ENCODE measurements at regions not wholly inside any gene's neighbourhood (a gene's known extent, or its start where the extent isn't known, plus 50 kb on each side); places are given as distances from the start of the nearest gene placed in this dataset.

DNA sequence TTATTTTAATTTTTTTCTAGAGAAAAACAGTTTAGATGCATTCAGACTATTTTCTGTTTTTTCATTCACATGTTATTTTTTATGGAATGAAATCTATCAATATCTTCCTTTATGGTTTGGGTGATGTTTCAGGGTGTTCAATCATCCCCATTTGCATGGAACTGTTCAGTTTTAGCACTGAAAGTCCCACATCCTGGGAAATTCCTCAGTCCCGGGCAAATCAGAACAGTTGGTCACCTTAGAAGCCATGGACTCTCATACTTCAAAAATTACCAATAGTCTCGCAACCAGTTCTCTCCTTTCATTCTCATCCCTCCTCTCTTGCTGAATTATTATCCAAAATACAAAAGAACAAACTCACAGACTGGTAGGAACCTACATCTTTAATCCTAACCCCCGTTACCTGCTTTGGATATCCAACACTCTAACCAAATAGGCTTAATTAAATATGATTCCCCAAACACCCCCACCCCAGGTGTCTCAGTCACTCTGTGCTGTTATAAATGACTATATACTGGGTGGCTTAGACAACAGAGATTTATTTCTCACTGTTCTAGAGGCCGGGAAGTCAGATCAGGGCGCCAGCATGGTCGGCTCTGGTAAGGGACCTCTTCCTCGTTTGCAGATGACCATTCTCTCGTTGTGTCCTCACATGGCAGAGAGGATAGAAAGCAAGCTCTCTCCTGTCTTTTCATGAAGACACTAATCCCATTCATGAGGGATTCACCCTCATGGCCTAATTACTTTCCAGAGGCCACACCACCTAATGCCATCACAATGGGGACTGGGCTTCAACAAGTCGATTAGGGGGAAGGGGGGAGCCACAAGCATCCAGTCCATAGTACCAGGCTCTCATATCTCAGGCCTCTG, 57.7 kb upstream of the SLC1A4 start:
- H3K9me3 ChIP-seq (ENCODE audit: control insufficient read depth, insufficient read depth, low read depth, low read length): no peaks in the 10 kb centered on the region
- TF ChIP-seq POLR2AphosphoS5 (IDR thresholded peaks at IDR 0.05; ENCODE audit: low read depth, low read length) (no peak), SIN3A (IDR thresholded peaks at IDR 0.05; ENCODE audit: borderline replicate concordance, insufficient read depth, low read depth, low read length) (no peak), TCF7L2 (IDR thresholded peaks at IDR 0.05; ENCODE audit: low read depth, low read length) (no peak), REST (IDR thresholded peaks at IDR 0.05; ENCODE audit: insufficient read depth in 1 of 2, low read depth in 2 of 2, low read length in 1 of 2) (no peak)
- TF ChIP-seq, protein P1, sequence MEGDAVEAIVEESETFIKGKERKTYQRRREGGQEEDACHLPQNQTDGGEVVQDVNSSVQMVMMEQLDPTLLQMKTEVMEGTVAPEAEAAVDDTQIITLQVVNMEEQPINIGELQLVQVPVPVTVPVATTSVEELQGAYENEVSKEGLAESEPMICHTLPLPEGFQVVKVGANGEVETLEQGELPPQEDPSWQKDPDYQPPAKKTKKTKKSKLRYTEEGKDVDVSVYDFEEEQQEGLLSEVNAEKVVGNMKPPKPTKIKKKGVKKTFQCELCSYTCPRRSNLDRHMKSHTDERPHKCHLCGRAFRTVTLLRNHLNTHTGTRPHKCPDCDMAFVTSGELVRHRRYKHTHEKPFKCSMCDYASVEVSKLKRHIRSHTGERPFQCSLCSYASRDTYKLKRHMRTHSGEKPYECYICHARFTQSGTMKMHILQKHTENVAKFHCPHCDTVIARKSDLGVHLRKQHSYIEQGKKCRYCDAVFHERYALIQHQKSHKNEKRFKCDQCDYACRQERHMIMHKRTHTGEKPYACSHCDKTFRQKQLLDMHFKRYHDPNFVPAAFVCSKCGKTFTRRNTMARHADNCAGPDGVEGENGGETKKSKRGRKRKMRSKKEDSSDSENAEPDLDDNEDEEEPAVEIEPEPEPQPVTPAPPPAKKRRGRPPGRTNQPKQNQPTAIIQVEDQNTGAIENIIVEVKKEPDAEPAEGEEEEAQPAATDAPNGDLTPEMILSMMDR (IDR thresholded peaks at IDR 0.05): no peak
- ChIA-PET POLR2A (no interaction called here), CTCF (no interaction called here)
- no peak overlapping the region for H3K27ac ChIP-seq (ENCODE audit: low read length)
- DNase-seq (ENCODE audit: low read depth, low spot score) (no peak), ATAC-seq (no peak)
- no peaks in the 10 kb centered on the region for H3K36me3 ChIP-seq (ENCODE audit: control insufficient read depth, insufficient read depth, low read length)
- BruUV-seq (replicated peaks): no TSS peak
- intact Hi-C loops (cut with micrococcal nuclease; ENCODE audit: unreplicated experiment): no loop called here
- no peaks in the 10 kb centered on the region for H3K4me1 ChIP-seq (ENCODE audit: control insufficient read depth, insufficient read depth, low read length)
- peaks cover 24% of the 10 kb centered on the region for H3K27me3 ChIP-seq (ENCODE audit: control insufficient read depth, insufficient read depth, low read length)
- H3K4me3 ChIP-seq (ENCODE audit: low read depth in 2 of 2, low read length in 2 of 2): no peak overlapping the region
- in situ Hi-C loops (cut with HindIII; ENCODE audit: low pct_unique_long_range_greater_than_20kb, low sequenced_read_pairs): no loop called here

GRCh38 chr2:64932116-64932370, 57.2 kb upstream of the SLC1A4 start:
- no peaks in the 10 kb centered on the region for H3K36me3 ChIP-seq (ENCODE audit: control insufficient read depth, insufficient read depth, low read length)
- ChIA-PET CTCF (no interaction called here), POLR2A (no interaction called here)
- in situ Hi-C loops (cut with HindIII; ENCODE audit: low pct_unique_long_range_greater_than_20kb, low sequenced_read_pairs): no loop called here
- H3K4me1 ChIP-seq (ENCODE audit: control insufficient read depth, insufficient read depth, low read length): no peaks in the 10 kb centered on the region
- ATAC-seq (no peak), DNase-seq (ENCODE audit: low read depth, low spot score) (no peak)
- no peaks in the 10 kb centered on the region for H3K9me3 ChIP-seq (ENCODE audit: control insufficient read depth, insufficient read depth, low read depth, low read length)
- TF ChIP-seq REST (IDR thresholded peaks at IDR 0.05; ENCODE audit: insufficient read depth in 1 of 2, low read depth in 2 of 2, low read length in 1 of 2) (no peak), POLR2AphosphoS5 (IDR thresholded peaks at IDR 0.05; ENCODE audit: low read depth, low read length) (no peak), TCF7L2 (IDR thresholded peaks at IDR 0.05; ENCODE audit: low read depth, low read length) (no peak), SIN3A (IDR thresholded peaks at IDR 0.05; ENCODE audit: borderline replicate concordance, insufficient read depth, low read depth, low read length) (no peak)
- TF ChIP-seq, protein P1 (IDR thresholded peaks at IDR 0.05): no peak
- BruUV-seq (replicated peaks): no TSS peak
- no peak overlapping the region for H3K27ac ChIP-seq (ENCODE audit: low read length)
- H3K4me3 ChIP-seq (ENCODE audit: low read depth in 2 of 2, low read length in 2 of 2): no peak overlapping the region
- intact Hi-C loops (cut with micrococcal nuclease; ENCODE audit: unreplicated experiment): no loop called here
- peaks cover 24% of the 10 kb centered on the region for H3K27me3 ChIP-seq (ENCODE audit: control insufficient read depth, insufficient read depth, low read length)
